Kidney tubule cell (primary cell): ENCODE measurements at regions not wholly inside any gene's neighbourhood (a gene's known extent, or its start where the extent isn't known, plus 50 kb on each side); places are given as distances from the start of the nearest gene placed in this dataset.
A peak's percentile ranks its signal among the peaks of the same experiment; 100 is the strongest.
"Not testable (repeated sequence)": the region's sequence is repeated elsewhere in the genome, so short reads cannot be mapped to it uniquely, and the experiment has no call there.

Experiments
- DNase-seq: peaks from one replicate; pipeline ENCODE4 v3.0.0-alpha.2; 2018; ENCODE audit warnings: low spot score

- DNase-seq: no peak
These were observed 311.8 kb upstream of the CLEC14A start for GRCh38 chr14:38567703-38568102.

DNA sequence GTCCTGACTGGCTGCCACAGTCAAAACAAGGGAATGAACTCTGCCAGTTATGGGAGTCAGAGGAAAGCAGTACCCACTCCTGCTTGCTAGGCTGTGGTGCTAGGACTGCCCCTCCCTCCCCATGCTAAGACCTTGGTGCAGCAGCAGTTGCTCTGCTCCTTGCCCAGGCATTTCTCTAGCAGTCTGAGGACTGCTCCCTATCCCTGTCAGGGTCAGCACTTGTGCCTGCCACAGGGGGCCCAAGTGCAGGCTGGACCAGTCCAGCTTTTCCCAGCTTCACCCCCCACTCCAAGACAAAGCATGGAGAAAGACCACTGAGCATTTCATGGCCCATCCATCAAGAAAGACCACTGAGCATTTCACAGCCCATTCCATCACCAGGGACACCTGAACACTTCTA, 305.8 kb upstream of the CLEC14A start:
- DNase-seq: no peak

- no peak for DNase-seq
These were observed 303.8 kb upstream of the CLEC14A start for GRCh38 chr14:38559711-38560110.

DNA sequence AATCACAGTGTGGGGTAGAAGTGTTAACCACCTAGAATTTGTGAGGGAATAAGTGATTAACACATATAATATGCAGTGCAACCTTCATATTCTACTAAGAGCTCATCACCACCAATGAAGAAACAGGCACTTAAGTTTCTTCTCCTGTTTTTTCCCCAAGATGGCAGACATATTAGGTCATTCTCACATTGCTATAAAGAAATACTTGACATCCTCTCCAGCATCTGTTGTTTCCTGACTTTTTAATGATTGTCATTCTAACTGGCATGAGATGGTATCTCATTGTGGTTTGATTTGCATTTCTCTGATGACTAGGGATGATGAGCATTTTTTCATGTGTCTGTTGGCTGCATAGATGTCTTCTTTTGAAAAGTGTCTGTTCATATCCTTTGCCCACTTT, 301.5 kb upstream of the CLEC14A start:
- DNase-seq: not testable (repeated sequence)

- DNase-seq: no peak
These were observed 300.4 kb upstream of the CLEC14A start for GRCh38 chr14:38556252-38556651.

DNA sequence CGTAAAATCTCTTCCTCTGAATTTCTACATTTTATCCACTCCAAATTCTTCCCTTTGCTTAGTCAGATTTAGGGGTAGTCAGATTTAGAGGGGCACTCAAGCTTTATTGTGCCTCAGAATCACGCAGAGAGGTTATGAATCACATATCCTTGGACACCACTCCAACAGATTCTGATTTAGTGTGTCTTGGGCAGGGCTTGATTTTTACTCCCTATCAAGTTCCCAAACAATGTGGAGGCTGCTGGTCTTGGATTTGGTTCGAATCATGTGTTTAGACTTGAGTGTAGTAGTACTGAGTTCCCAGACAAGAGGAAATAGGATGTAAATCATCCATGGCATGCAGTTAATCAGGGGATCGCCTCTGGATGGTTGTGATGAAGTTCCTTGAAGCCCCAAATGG, 298.1 kb upstream of the CLEC14A start:
- no peak for DNase-seq

DNA sequence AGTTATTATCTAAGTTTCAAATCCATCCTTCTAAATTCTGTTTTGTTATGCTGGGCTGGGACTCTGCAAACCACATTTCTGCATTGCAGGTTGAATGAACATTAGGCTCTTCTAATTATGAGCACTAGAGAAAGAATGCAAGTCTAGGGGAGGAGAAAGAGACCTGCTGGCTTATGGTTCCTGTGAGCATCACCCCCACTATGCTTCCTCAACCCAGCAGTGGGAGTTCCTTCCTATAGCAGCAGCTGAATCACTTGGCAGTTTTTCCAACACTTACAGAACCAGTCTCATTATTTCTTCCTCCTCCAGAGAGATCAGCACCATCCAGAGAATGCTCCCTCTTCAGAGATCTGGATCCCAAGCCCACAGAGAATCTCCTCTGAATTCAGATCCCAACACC, 297.7 kb upstream of the CLEC14A start:
- peak; percentile 3 for DNase-seq

DNA sequence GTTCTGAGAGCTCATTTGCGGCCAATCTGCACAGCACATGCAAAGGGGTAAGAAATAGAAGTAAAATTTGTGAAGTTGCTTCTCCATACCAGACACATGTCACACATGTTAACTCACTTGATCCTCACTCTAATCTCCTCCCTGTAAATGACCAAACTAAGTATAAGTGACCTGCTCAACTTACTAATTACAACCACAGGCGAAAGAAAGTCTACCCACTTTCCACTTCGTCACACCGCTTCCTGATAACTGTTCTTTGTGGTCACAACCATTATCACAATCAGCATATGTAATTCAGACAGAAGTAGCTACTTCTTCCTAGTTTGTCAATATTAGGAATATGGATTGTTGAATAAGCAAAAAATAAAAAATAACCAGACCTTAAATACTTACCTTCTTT, 293.7 kb upstream of the CLEC14A start:
- no peak for DNase-seq

DNA sequence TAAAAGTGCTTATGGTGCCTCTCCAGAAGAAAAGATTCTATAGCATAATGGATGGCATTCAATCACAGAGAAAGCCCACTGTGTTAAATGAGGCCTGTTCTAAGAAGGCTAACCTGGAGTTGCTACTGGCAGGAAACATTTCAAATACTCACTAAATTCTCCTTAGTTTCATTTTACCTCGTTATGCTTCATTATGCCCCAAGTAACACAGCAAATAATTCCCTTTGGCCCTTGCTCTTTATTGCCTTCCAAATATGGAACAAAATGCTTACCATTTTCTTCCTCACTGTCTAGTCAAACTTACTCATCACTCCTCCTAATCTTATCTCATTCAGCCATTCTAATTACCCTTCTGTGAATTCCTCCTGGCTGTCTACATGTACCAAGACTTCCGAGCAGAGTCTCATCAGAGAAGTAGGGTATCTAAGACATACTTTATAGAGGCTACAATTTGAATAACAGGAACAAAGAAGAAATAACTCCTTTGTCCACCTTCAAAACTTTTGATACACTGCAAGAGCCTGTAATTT, 292.1 kb upstream of the CLEC14A start:
- DNase-seq: no peak

- no peak for DNase-seq
These were observed 291.1 kb upstream of the CLEC14A start for GRCh38 chr14:38546932-38547551.

DNA sequence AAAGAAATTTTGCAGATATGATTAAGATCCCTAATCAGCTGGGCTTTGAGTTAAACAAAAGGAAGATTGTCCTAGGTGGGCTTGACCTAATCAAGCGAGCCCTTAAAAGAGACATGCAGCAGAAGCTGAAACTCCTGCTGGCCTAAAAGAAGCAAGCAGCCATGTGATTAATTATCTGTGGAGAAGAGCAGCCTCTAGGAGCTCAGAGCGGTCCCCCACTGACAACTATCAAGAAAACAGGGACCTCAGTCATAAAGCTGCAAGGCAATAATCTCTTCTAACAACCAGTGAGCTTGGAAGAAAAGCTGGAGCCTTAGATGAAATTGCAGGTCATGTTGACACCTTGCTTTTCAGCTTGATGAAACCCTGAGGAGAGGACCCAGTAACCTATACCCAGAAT, 288.9 kb upstream of the CLEC14A start:
- DNase-seq: no peak

DNA sequence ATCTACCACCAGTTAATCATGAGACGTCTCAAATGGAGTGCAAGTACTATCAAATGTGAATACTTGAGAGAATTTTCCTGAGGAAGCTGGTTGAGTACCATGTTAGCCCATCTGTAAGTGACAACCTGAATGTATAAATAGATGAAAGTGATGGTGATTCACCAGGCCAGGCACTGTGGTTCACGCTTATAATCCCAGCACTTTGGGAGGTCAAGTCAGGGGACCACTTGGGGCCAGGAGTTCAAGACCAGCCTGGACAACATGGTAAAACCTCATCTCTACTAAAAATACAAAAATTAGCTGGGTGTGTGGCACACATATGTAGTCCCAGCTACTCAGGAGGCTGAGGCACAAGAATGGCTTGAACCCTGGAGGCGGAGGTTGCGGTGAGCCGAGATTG, 288.0 kb upstream of the CLEC14A start:
- not testable (repeated sequence) for DNase-seq

DNA sequence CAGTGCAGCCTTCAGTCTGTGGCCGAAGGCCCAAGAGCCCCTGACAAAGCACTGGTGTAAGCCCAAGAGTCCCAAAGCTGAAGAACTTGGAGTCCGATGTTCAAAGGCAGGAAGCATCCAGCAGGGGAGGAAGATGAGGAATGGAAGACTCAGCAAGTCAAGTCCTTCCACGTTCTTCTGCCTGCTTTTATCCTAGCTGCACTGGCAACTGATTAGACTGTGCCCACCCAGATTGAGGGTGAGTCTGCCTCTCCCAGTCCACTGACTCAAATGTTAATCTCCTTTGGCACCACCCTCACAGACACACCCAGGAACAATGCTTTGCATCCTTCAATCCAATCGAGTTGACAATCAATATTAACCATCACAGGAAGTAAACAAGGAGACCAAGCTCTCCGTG, 282.2 kb upstream of the CLEC14A start:
- not testable (repeated sequence) for DNase-seq

- no peak for DNase-seq
These were observed 280.6 kb upstream of the CLEC14A start for GRCh38 chr14:38536376-38537038.

GRCh38 chr14:38528582-38528981, 272.7 kb upstream of the CLEC14A start:
- no peak for DNase-seq

- no peak for DNase-seq
These were observed 271.6 kb upstream of the CLEC14A start for GRCh38 chr14:38527502-38527878.

GRCh38 chr14:38526826-38527501, 271.1 kb upstream of the CLEC14A start:
- DNase-seq: no peak

GRCh38 chr14:38524636-38525509, 269.0 kb upstream of the CLEC14A start:
- DNase-seq: no peak

GRCh38 chr14:38522724-38523123, 266.8 kb upstream of the CLEC14A start:
- no peak for DNase-seq

- no peak for DNase-seq
These were observed 265.7 kb upstream of the CLEC14A start for GRCh38 chr14:38521591-38521990.

- DNase-seq: no peak
These were observed 261.5 kb upstream of the CLEC14A start for GRCh38 chr14:38517426-38517825.

- DNase-seq: no peak
These were observed 256.3 kb upstream of the CLEC14A start for GRCh38 chr14:38512236-38512635.
